H1 (cell line): ENCODE measurements at regions not wholly inside any gene's neighbourhood (a gene's known extent, or its start where the extent isn't known, plus 50 kb on each side); places are given as distances from the start of the nearest gene placed in this dataset.

Experiments used
- CTCF ChIA-PET: fragments of 300-600 bp; sonication (Branson Sonifier 250); formaldehyde crosslinking; loops from one replicate; lab custom pipeline; 2021; ENCODE audit not compliant: partially characterized antibody; lab: Charles Lee
- POLR2A ChIA-PET: fragments of 300-600 bp; sonication (Branson Sonifier 250); formaldehyde crosslinking; loops from one replicate; lab custom pipeline; 2021; ENCODE audit warnings: inconsistent platforms; ENCODE audit not compliant: partially characterized antibody; lab: Charles Lee
- DNase-seq, 2 experiments: peaks; one replicate each; pipeline versions ENCODE4 v3.0.0 to v3.0.0-alpha.2; 2010 to 2022; ENCODE audit warnings: low spot score in 2 of 2, low read depth in 1 of 2, mixed read lengths in 1 of 2
- FAIRE-seq: peaks from 2 replicates; lab custom pipeline; 2011; peaks lifted over from hg19 to GRCh38; lab: Jason Lieb, UNC
- H2AFZ ChIP-seq: 2 replicates; pipeline ENCODE4 v1.8.1; 2012; ENCODE audit warnings: low read length, inconsistent platforms
- H2AK5ac ChIP-seq: 2 replicates; pipeline ENCODE4 v1.6.1; 2013; ENCODE audit warnings: low read depth, low read length
- H2BK120ac ChIP-seq: replicated peaks from 2 replicates; pipeline ENCODE3; 2013; ENCODE audit warnings: low read depth, low read length, inconsistent platforms
- H2BK12ac ChIP-seq: 2 replicates; pipeline ENCODE4 v1.6.1; 2013; ENCODE audit warnings: low read depth, low read length
- H2BK15ac ChIP-seq: 2 replicates; pipeline ENCODE4 v1.6.1; 2013; ENCODE audit warnings: low read length
- H2BK20ac ChIP-seq: 2 replicates; pipeline ENCODE4 v1.6.1; 2013; ENCODE audit warnings: low read length
- H2BK5ac ChIP-seq: 2 replicates; pipeline ENCODE4 v1.6.1; 2013; ENCODE audit warnings: low read depth, low read length
- H3K14ac ChIP-seq: 2 replicates; pipeline ENCODE4 v1.6.1; 2013; ENCODE audit warnings: inconsistent platforms; ENCODE audit not compliant: insufficient read length
- H3K18ac ChIP-seq: 2 replicates; pipeline ENCODE4 v1.6.1; 2013; ENCODE audit warnings: low read length; ENCODE audit errors: extremely low read depth
- H3K23ac ChIP-seq: 2 replicates; pipeline ENCODE4 v1.6.1; 2013; ENCODE audit warnings: inconsistent platforms; ENCODE audit not compliant: insufficient read length
- H3K23me2 ChIP-seq: 2 replicates; pipeline ENCODE4 v1.6.1; 2013; ENCODE audit warnings: low read depth, low read length
- H3K27ac ChIP-seq: 2 replicates; pipeline ENCODE4 v1.6.1; 2011; ENCODE audit warnings: low read depth, low read length, inconsistent platforms
- H3K27me3 ChIP-seq, 4 experiments: replicated peaks in 1 of 4; 1 replicate in 1 of 4; 2 replicates in 3 of 4; pipeline versions ENCODE4 v1.6.1 to v1.8.1; 2011 to 2013; ENCODE audit warnings: low read length in 3 of 4, mild to moderate bottlenecking in 3 of 4, inconsistent platforms in 2 of 4, mixed read lengths in 2 of 4, moderate library complexity in 1 of 4; ENCODE audit not compliant: control insufficient read depth in 3 of 4, insufficient read depth in 3 of 4; ENCODE audit errors: extremely low read depth in 1 of 4
- H3K36me3 ChIP-seq, 4 experiments: 2 replicates each; pipeline versions ENCODE4 v1.6.1 to v1.8.1; 2011 to 2013; ENCODE audit warnings: mild to moderate bottlenecking in 4 of 4, low read length in 3 of 4, moderate library complexity in 2 of 4, control low read depth in 1 of 4, inconsistent platforms in 1 of 4; ENCODE audit not compliant: insufficient read depth in 4 of 4, control insufficient read depth in 2 of 4
- H3K4ac ChIP-seq: replicated peaks from 2 replicates; pipeline ENCODE3; 2013; ENCODE audit warnings: low read length, low read depth, mixed read lengths, inconsistent platforms; ENCODE audit not compliant: insufficient read length
- H3K4me1 ChIP-seq, 4 experiments: replicated peaks in 1 of 4; 1 replicate in 1 of 4; 2 replicates in 3 of 4; pipeline versions ENCODE4 v1.6.1 to v1.8.1; 2011 to 2013; ENCODE audit warnings: low read length in 3 of 4, inconsistent platforms in 2 of 4, mixed read lengths in 1 of 4; ENCODE audit not compliant: insufficient read depth in 4 of 4, control insufficient read depth in 3 of 4
- H3K4me2 ChIP-seq, 2 experiments: 2 replicates each; pipeline versions ENCODE4 v1.6.1 to v1.8.1; 2011 to 2013; ENCODE audit warnings: low read depth in 2 of 2, low read length in 2 of 2, control low read depth in 1 of 2, inconsistent platforms in 1 of 2, mild to moderate bottlenecking in 1 of 2; ENCODE audit not compliant: insufficient read depth in 1 of 2
- H3K4me3 ChIP-seq, 4 experiments: fragments of 200-600, 300-600 bp in 1 of 4; sonication (generic), shearing (Covaris generic), sonication (Bioruptor Twin) in 1 of 4; 2 replicates each; pipeline versions ENCODE4 v1.5.1 to v1.8.1; 2011 to 2016; ENCODE audit warnings: low read length in 4 of 4, low read depth in 3 of 4, control low read depth in 2 of 4, inconsistent platforms in 2 of 4, mild to moderate bottlenecking in 2 of 4, mixed read lengths in 1 of 4, moderate library complexity in 1 of 4; ENCODE audit not compliant: insufficient read depth in 2 of 4; ENCODE audit errors: extremely low read depth in 1 of 4
- H3K56ac ChIP-seq: replicated peaks from 2 replicates; pipeline ENCODE3; 2013; ENCODE audit warnings: low read depth, mild to moderate bottlenecking, mixed read lengths, low read length, inconsistent platforms; ENCODE audit not compliant: insufficient read length
- H3K79me1 ChIP-seq: 2 replicates; pipeline ENCODE4 v1.6.1; 2013; ENCODE audit warnings: low read depth, low read length, control low read depth
- H3K79me2 ChIP-seq, 2 experiments: 2 replicates each; pipeline versions ENCODE4 v1.6.1 to v1.8.1; 2012 to 2013; ENCODE audit warnings: low read length in 2 of 2, mild to moderate bottlenecking in 2 of 2, inconsistent platforms in 1 of 2; ENCODE audit not compliant: insufficient read depth in 2 of 2, control insufficient read depth in 1 of 2
- H3K9ac ChIP-seq, 4 experiments: replicated peaks in 1 of 4; 1 replicate in 1 of 4; 2 replicates in 3 of 4; pipeline versions ENCODE4 v1.6.1 to v1.8.1; 2011 to 2013; ENCODE audit warnings: low read depth in 3 of 4, low read length in 3 of 4, control low read depth in 2 of 4, mild to moderate bottlenecking in 2 of 4, moderate library complexity in 2 of 4, inconsistent platforms in 1 of 4; ENCODE audit errors: extremely low read depth in 1 of 4
- H3K9me3 ChIP-seq, 2 experiments: 2 replicates each; pipeline versions ENCODE4 v1.6.1 to v1.8.1; 2012 to 2013; ENCODE audit warnings: mild to moderate bottlenecking in 2 of 2, moderate library complexity in 2 of 2, control low read depth in 1 of 2, inconsistent platforms in 1 of 2, low read depth in 1 of 2, low read length in 1 of 2, mixed read lengths in 1 of 2; ENCODE audit not compliant: insufficient read depth in 2 of 2
- H4K20me1 ChIP-seq, 2 experiments: replicated peaks in 1 of 2; 2 replicates each; pipeline versions ENCODE3 to v1.8.1; 2011 to 2013; ENCODE audit warnings: inconsistent platforms in 2 of 2, low read length in 2 of 2, mild to moderate bottlenecking in 1 of 2; ENCODE audit not compliant: insufficient read depth in 2 of 2, control insufficient read depth in 1 of 2
- H4K5ac ChIP-seq: 2 replicates; pipeline ENCODE4 v1.6.1; 2013; ENCODE audit warnings: low read length, low read depth, mixed read lengths, inconsistent platforms; ENCODE audit not compliant: insufficient read length
- H4K8ac ChIP-seq: 2 replicates; pipeline ENCODE4 v1.8.0; 2013; ENCODE audit warnings: mild to moderate bottlenecking, moderate library complexity, low read length, inconsistent platforms; ENCODE audit not compliant: insufficient read depth; ENCODE audit errors: extremely low read depth
- H4K91ac ChIP-seq: replicated peaks from 2 replicates; pipeline ENCODE3; 2013; ENCODE audit warnings: low read length, mixed read lengths, inconsistent platforms; ENCODE audit not compliant: insufficient read length
- USF2 ChIP-seq: IDR thresholded peaks from 2 replicates; pipeline ENCODE4 v1.6.1; 2011; ENCODE audit warnings: low read length, improper control_type of control experiment
- WGBS, 2 experiments: shearing (Covaris generic) in 1 of 2; methylation state at CpG; one replicate each; pipeline versions ENCODE4 v1.1.6 to v1.1.7; 2013 to 2015; ENCODE audit warnings: low lambda C conversion rate in 2 of 2, mixed read lengths in 2 of 2, inconsistent platforms in 1 of 2, low coverage in 1 of 2, missing lambda C conversion rate in 1 of 2; ENCODE audit not compliant: insufficient replicate concordance in 2 of 2, insufficient coverage in 1 of 2, insufficient read length in 1 of 2; ENCODE audit errors: extremely low coverage in 1 of 2, missing lambda C conversion rate in 1 of 2; 5-methylcytosine and 5-hydroxymethylcytosine counted together

DNA sequence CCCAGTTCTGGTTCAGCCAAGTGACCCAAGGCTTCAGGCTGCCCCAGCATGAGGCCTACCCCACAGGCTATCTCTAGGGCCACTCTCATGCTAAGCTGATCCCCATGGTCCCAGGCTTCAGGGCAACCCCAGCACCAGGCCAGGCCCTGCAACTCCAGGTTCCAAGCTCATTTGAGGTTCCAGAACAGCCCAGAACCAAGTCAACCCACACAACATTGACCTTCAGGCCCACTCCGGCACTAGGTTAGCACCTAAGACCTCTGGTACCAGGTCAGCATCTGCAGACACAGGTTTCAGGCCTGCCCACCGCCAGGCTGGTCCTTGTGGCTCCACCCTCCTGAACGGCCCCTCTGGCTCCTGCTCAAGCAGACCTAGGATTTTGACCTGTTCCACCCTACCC, 421.2 kb downstream of the CDH11 start:
- Histone ChIP-seq H3K79me1 (no peaks in the 10 kb centered on the region), H3K4me2 (no peak overlapping the region), H3K14ac (no peak overlapping the region), H2AFZ (no peak overlapping the region), H2BK120ac (no peak overlapping the region), H4K5ac (no peak overlapping the region), H3K9me3 (no peaks in the 10 kb centered on the region), H3K79me2 (no peaks in the 10 kb centered on the region), H2BK5ac (no peak overlapping the region), H3K4me1 (no peaks in the 10 kb centered on the region), H2AK5ac (no peak overlapping the region), H3K9ac (no peak overlapping the region), H3K27ac (no peak overlapping the region), H3K56ac (no peak overlapping the region), H3K36me3 (no peaks in the 10 kb centered on the region), H3K4me3 (no peak overlapping the region), H4K20me1 (no peaks in the 10 kb centered on the region), H2BK12ac (no peak overlapping the region), H4K91ac (no peak overlapping the region), H3K23ac (no peak overlapping the region), H3K4ac (no peak overlapping the region), H3K27me3 (no peaks in the 10 kb centered on the region), H3K18ac (no peak overlapping the region), H2BK20ac (no peak overlapping the region), H3K23me2 (no peaks in the 10 kb centered on the region), H2BK15ac (no peak overlapping the region), H4K8ac (no peak overlapping the region)
- FAIRE-seq (no peak), DNase-seq (no peak)
- ChIA-PET POLR2A (no interaction called here), CTCF (interaction anchor here (1.1 to 1.5 kb wide), 2 partner anchors 12 to 14 kb away, joined by 3 read pairs; no protein-coding TSS in a partner anchor)
- WGBS, 2 experiments: 94% methylated on average over 3 of the region's 3 CpGs; no CpG with 5 or more reads in 1 of the 2 experiments
- no peak for TF ChIP-seq USF2
